Progenitor cell of endocrine pancreas (in vitro differentiated cells): ENCODE measurements at regions not wholly inside any gene's neighbourhood (a gene's known extent, or its start where the extent isn't known, plus 50 kb on each side); places are given as distances from the start of the nearest gene placed in this dataset.

Experiments used
- DNase-seq: peaks from one replicate; pipeline ENCODE4 v3.0.0; 2021; ENCODE audit warnings: low spot score; ENCODE audit not compliant: unreplicated experiment
- H3K27ac Mint-ChIP-seq: 2 replicates; pipeline ENCODE4 v1.8.0; 2021; ENCODE audit warnings: mild to moderate bottlenecking, moderate library complexity, mixed read lengths
- H3K27me3 Mint-ChIP-seq: 2 replicates; pipeline ENCODE4 v1.8.0; 2021; ENCODE audit warnings: mixed read lengths
- H3K36me3 Mint-ChIP-seq: 2 replicates; pipeline ENCODE4 v1.8.0; 2022; ENCODE audit warnings: mixed read lengths; ENCODE audit not compliant: insufficient read depth
- H3K4me1 Mint-ChIP-seq: 2 replicates; pipeline ENCODE4 v1.8.0; 2021; ENCODE audit warnings: low read depth, mixed read lengths
- H3K4me3 Mint-ChIP-seq: 2 replicates; pipeline ENCODE4 v1.8.0; 2021; ENCODE audit warnings: low read depth, mild to moderate bottlenecking, moderate library complexity, mixed read lengths
- H3K9me3 Mint-ChIP-seq: 2 replicates; pipeline ENCODE4 v1.8.0; 2021; ENCODE audit warnings: low read depth, mixed read lengths
- TF ChIP-seq, protein P1 (sequence below): fragments of 200-600 bp; sonication (generic); IDR thresholded peaks from one replicate; pipeline ENCODE4 v1.5.0; 2021; ENCODE audit warnings: antibody characterized with exemption, mild to moderate bottlenecking; ENCODE audit not compliant: unreplicated experiment

DNA sequence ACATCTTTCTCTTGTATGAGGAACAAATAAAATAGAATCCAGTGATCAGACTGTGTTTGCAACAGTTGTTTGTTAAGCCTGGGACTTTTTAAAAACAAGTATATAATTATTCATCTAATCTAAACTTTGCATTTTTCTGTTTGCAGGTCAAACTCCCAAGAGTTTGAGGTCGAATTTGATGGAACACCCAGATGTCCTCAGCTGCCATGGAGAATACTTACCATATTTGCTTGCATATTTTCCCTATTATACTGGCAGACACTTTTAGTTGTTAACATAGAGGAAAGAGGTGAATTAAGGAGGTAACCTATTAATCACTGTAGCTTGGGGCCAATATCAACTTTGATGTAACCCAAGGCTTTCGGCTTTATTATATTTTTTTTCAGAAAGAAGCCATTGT, 401.5 kb upstream of the DIPK2B start:
- Mint-ChIP-seq H3K4me3 (no peak overlapping the region), H3K4me1 (no peaks in the 10 kb centered on the region), H3K27me3 (no peaks in the 10 kb centered on the region), H3K36me3 (no peaks in the 10 kb centered on the region), H3K9me3 (peaks cover 27% of the 10 kb centered on the region), H3K27ac (no peak overlapping the region)
- TF ChIP-seq, protein P1, sequence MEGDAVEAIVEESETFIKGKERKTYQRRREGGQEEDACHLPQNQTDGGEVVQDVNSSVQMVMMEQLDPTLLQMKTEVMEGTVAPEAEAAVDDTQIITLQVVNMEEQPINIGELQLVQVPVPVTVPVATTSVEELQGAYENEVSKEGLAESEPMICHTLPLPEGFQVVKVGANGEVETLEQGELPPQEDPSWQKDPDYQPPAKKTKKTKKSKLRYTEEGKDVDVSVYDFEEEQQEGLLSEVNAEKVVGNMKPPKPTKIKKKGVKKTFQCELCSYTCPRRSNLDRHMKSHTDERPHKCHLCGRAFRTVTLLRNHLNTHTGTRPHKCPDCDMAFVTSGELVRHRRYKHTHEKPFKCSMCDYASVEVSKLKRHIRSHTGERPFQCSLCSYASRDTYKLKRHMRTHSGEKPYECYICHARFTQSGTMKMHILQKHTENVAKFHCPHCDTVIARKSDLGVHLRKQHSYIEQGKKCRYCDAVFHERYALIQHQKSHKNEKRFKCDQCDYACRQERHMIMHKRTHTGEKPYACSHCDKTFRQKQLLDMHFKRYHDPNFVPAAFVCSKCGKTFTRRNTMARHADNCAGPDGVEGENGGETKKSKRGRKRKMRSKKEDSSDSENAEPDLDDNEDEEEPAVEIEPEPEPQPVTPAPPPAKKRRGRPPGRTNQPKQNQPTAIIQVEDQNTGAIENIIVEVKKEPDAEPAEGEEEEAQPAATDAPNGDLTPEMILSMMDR = no peak
- DNase-seq = no peak

DNA sequence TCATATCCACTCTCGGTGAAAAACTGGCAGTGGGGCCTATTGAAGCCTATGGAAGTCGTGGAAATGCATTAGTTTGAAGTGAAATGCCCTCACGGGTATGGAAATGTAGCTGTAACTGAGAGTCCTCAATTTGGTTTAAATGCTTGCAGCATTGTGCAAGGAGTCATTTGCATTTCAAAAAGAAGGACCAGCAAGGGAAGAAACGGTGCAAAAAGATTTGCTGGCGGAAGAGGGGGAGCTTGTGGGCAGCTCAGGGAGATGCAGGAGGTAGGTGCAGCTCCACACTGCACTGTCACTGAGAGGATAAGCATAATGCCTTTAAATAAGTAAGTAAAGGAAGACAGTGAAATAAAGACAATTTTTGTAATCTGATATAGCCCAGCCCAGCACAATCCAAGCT, 400.4 kb upstream of the DIPK2B start:
- TF ChIP-seq, protein P1 = no peak
- H3K9me3 Mint-ChIP-seq = peaks cover 18% of the 10 kb centered on the region
- H3K4me3 Mint-ChIP-seq = no peak overlapping the region
- no peaks in the 10 kb centered on the region for H3K36me3 Mint-ChIP-seq
- H3K27me3 Mint-ChIP-seq = no peaks in the 10 kb centered on the region
- H3K27ac Mint-ChIP-seq = no peak overlapping the region
- no peaks in the 10 kb centered on the region for H3K4me1 Mint-ChIP-seq
- no peak for DNase-seq

DNA sequence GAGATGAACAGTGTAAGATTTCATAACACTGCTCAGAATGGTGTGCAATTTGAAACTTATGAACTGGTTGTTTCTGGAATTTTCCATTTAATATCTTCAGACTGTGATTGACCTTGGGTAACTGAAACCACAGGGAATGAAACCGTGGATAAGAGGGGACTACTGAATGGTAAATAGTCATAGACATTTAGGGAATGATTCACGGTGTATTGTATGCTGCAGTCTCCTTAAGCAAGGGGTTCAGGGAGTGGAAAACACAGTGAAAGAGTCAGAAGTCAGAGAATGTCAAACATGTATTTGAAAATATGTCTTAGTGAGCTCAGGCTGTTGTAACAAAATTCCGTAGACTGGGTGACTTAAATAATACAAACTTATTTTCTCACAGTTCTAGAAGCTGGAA, 398.2 kb upstream of the DIPK2B start:
- no peaks in the 10 kb centered on the region for H3K27me3 Mint-ChIP-seq
- no peak overlapping the region for H3K27ac Mint-ChIP-seq
- no peaks in the 10 kb centered on the region for H3K36me3 Mint-ChIP-seq
- no peak for DNase-seq
- TF ChIP-seq, protein P1 = no peak
- H3K9me3 Mint-ChIP-seq = peaks cover 15% of the 10 kb centered on the region
- H3K4me3 Mint-ChIP-seq = no peak overlapping the region
- no peaks in the 10 kb centered on the region for H3K4me1 Mint-ChIP-seq

DNA sequence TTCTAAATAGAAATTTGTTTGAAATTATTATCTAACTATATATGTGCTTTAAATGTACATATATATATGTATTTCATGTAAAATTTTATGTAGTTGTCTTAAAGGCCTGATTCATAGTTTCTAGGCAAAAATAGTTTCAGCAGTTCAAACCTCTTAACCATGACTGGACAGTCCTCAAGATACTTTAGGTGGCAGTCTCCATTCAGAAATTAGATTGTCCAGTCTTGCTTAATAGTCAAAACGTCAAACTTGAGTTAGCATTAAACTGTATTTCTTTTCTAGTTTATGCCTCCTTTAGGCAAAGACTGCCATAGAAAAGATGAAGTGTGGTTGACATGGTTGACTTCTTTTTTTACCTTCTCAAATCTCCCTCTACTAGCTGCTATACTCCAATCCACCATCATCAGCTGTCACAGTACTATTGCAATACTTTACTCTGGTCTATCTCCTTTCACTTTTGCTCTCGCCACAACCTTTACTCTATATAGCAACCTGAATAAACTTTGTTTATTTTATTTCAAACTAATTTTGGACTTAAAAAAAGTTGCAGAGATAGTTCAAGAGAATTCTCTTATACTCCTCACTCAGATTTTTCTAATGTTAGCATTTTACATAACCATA, 395.6 kb upstream of the DIPK2B start:
- DNase-seq = no peak
- no peaks in the 10 kb centered on the region for H3K27me3 Mint-ChIP-seq
- no peaks in the 10 kb centered on the region for H3K36me3 Mint-ChIP-seq
- H3K27ac Mint-ChIP-seq = no peak overlapping the region
- no peaks in the 10 kb centered on the region for H3K4me1 Mint-ChIP-seq
- no peak overlapping the region for H3K4me3 Mint-ChIP-seq
- peaks cover 17% of the 10 kb centered on the region for H3K9me3 Mint-ChIP-seq
- TF ChIP-seq, protein P1 = no peak

DNA sequence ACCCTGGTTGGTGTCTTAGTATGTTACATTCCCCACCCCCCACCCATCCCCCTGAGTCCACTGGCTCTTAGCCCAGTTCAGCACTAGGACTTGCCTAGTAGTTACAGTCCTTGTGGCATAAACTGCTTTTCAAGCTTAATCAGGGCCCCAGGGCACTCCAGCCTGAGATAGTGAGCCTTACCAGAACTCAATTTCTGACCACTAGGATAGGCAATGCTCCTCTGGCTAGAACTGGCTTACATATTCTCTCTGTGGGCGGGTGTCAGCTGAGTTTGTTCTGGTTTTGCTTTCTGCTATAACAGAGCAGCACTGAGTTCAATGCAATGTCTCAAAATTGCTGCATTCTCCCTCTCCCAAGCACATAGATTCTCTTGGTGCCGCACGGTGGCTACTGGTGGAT, 391.4 kb upstream of the DIPK2B start:
- Mint-ChIP-seq H3K4me3 (no peak overlapping the region), H3K36me3 (no peaks in the 10 kb centered on the region), H3K27me3 (no peaks in the 10 kb centered on the region), H3K27ac (no peak overlapping the region), H3K9me3 (peaks cover 28% of the 10 kb centered on the region), H3K4me1 (no peaks in the 10 kb centered on the region)
- DNase-seq = no peak
- TF ChIP-seq, protein P1 = no peak
